Breast epithelium (tissue), 3 donors: ENCODE measurements at regions not wholly inside any gene's neighbourhood (a gene's known extent, or its start where the extent isn't known, plus 50 kb on each side); places are given as distances from the start of the nearest gene placed in this dataset.

ENCODE experiments used
- CTCF ChIP-seq, 3 donors: fragments of 450-650 bp; IDR thresholded peaks; one replicate each; pipeline ENCODE4 v1.5.1; 2016 to 2017; ENCODE audit warnings: antibody characterized with exemption in 3 of 3, mild to moderate bottlenecking in 3 of 3, moderate library complexity in 3 of 3
- POLR2A ChIP-seq: fragments of 450-650 bp; IDR thresholded peaks from one replicate; pipeline ENCODE4 v1.6.1; 2016; ENCODE audit warnings: antibody characterized with exemption, mild to moderate bottlenecking, moderate library complexity
- POLR2AphosphoS5 ChIP-seq, 3 donors: sonication (generic); formaldehyde crosslinking; IDR thresholded peaks; one replicate each; pipeline ENCODE4 v1.6.1; 2017; ENCODE audit warnings: antibody characterized with exemption in 3 of 3

GRCh38 chr13:99797691-99798090, 173.9 kb downstream of the ZIC5 start:
- TF ChIP-seq CTCF (IDR thresholded peaks at IDR 0.05), result no peak
- TF ChIP-seq POLR2A, result no peak
- TF ChIP-seq POLR2AphosphoS5 (IDR thresholded peaks at IDR 0.05), result no peak
